ENCODE measurements at regions not wholly inside any gene's neighbourhood (a gene's known extent, or its start where the extent isn't known, plus 50 kb on each side); places are given as distances from the start of the nearest gene placed in this dataset.

- TF ChIP-seq CTCF (IDR thresholded peaks at IDR 0.05; ENCODE audit: low read depth, low read length) (no peak), POLR2A (IDR thresholded peaks at IDR 0.05; ENCODE audit: extremely low read depth, insufficient read length) (no peak)
- no peak overlapping the region for H3K4me3 ChIP-seq (ENCODE audit: low read depth, low read length)
- DNase-seq (ENCODE audit: low read depth) = no peak
Observed at GRCh38 chr6:170124836-170125235, 166.0 kb downstream of the DLL1 start.

GRCh38 chr6:170124150-170124549 lies 166.7 kb downstream of the DLL1 start:
- TF ChIP-seq POLR2A (IDR thresholded peaks at IDR 0.05; ENCODE audit: extremely low read depth, insufficient read length) (no peak), CTCF (IDR thresholded peaks at IDR 0.05; ENCODE audit: low read depth, low read length) (no peak), MAX (IDR thresholded peaks at IDR 0.05; ENCODE audit: low read depth, low read length) (no peak), MYC (IDR thresholded peaks at IDR 0.05; ENCODE audit: low read depth, low read length) (no peak)
- no peak for DNase-seq (ENCODE audit: low read depth)
- no peak overlapping the region for H3K4me3 ChIP-seq (ENCODE audit: low read depth, low read length)

- no peak for DNase-seq (ENCODE audit: low read depth)
- H3K4me3 ChIP-seq (ENCODE audit: low read depth, low read length) = no peak overlapping the region
- no peak for TF ChIP-seq CTCF (IDR thresholded peaks at IDR 0.05; ENCODE audit: low read depth, low read length)
- no peak for TF ChIP-seq MAX (IDR thresholded peaks at IDR 0.05; ENCODE audit: low read depth, low read length)
- no peak for TF ChIP-seq MYC (IDR thresholded peaks at IDR 0.05; ENCODE audit: low read depth, low read length)
- no peak for TF ChIP-seq POLR2A (IDR thresholded peaks at IDR 0.05; ENCODE audit: extremely low read depth, insufficient read length)
Observed at GRCh38 chr6:170122651-170123050, 168.2 kb downstream of the DLL1 start.

- no peak for DNase-seq (ENCODE audit: low read depth)
- H3K4me3 ChIP-seq (ENCODE audit: low read depth, low read length) = no peak overlapping the region
- TF ChIP-seq MAX (IDR thresholded peaks at IDR 0.05; ENCODE audit: low read depth, low read length) (no peak), CTCF (IDR thresholded peaks at IDR 0.05; ENCODE audit: low read depth, low read length) (no peak), MYC (IDR thresholded peaks at IDR 0.05; ENCODE audit: low read depth, low read length) (no peak), POLR2A (IDR thresholded peaks at IDR 0.05; ENCODE audit: extremely low read depth, insufficient read length) (no peak)
Observed at GRCh38 chr6:170117111-170117972, 173.5 kb downstream of the DLL1 start.

- H3K4me3 ChIP-seq (ENCODE audit: low read depth, low read length) = no peak overlapping the region
- DNase-seq (ENCODE audit: low read depth) = no peak
- TF ChIP-seq MYC (IDR thresholded peaks at IDR 0.05; ENCODE audit: low read depth, low read length) (no peak), CTCF (IDR thresholded peaks at IDR 0.05; ENCODE audit: low read depth, low read length) (no peak), POLR2A (IDR thresholded peaks at IDR 0.05; ENCODE audit: extremely low read depth, insufficient read length) (no peak), MAX (IDR thresholded peaks at IDR 0.05; ENCODE audit: low read depth, low read length) (no peak)
Observed at GRCh38 chr6:170116636-170117035, 174.2 kb downstream of the DLL1 start.
